ENCODE measurements at regions not wholly inside any gene's neighbourhood (a gene's known extent, or its start where the extent isn't known, plus 50 kb on each side); places are given as distances from the start of the nearest gene placed in this dataset.

DNA sequence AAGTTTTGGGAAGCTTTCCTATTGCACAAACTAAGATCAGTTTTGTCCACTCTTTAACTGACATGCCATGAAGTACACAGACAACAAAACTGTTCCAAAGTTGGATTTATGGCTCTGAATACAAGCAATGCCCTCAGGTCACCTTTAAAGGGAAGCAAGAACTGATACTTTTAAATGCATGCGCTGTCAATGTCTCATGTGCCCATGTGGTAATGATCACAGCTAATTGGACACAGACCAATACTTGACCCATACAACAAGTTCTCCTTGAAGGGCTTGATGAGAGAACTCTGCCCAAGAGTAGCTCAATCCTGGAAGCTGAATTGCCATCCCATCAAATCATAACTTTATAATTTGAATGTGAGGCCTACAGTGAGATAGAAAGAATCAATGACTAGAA, 624.9 kb downstream of the ETS1 start:
- no peaks in the 10 kb centered on the region for H3K27me3 ChIP-seq (ENCODE audit: control insufficient read depth in 2 of 2, insufficient read depth in 2 of 2, low read length in 2 of 2)
- BruUV-seq (replicated peaks) = no TSS peak
- CTCF ChIA-PET = no interaction called here

GRCh38 chr11:127950162-127950561, 637.2 kb downstream of the ETS1 start:
- Histone ChIP-seq H3K4me2 (ENCODE audit: insufficient read depth, low read length) (no peak overlapping the region), H3K9ac (replicated peaks; ENCODE audit: extremely low read depth, insufficient read depth, low read length) (no peak overlapping the region), H4K20me1 (replicated peaks; ENCODE audit: control insufficient read depth, extremely low read depth, insufficient read depth, low read length) (no peaks in the 10 kb centered on the region), H3K9me3 (replicated peaks; ENCODE audit: control insufficient read depth, insufficient read depth, low read length) (no peaks in the 10 kb centered on the region), H3K27me3 (ENCODE audit: control insufficient read depth in 2 of 2, insufficient read depth in 2 of 2, low read length in 2 of 2) (no peaks in the 10 kb centered on the region), H3K79me2 (ENCODE audit: control insufficient read depth, insufficient read depth, low read length) (no peaks in the 10 kb centered on the region), H3K4me3 (replicated peaks in 1 of 3; ENCODE audit: insufficient read depth in 1 of 3, low read depth in 1 of 3, low read length in 3 of 3) (no peak overlapping the region), H3K4me1 (ENCODE audit: control insufficient read depth, extremely low read depth, insufficient read depth, low read length) (no peaks in the 10 kb centered on the region), H3K27ac (ENCODE audit: insufficient read depth, low read depth, low read length) (no peak overlapping the region), H3K9me1 (replicated peaks; ENCODE audit: control insufficient read depth, extremely low read depth, insufficient read depth, low read length) (no peaks in the 10 kb centered on the region), H2AFZ (ENCODE audit: low read depth, low read length) (no peak overlapping the region), H3K36me3 (ENCODE audit: control insufficient read depth in 2 of 2, extremely low read depth in 1 of 2, insufficient read depth in 2 of 2, low read length in 2 of 2) (no peaks in the 10 kb centered on the region)
- no peak for FAIRE-seq
- ChIA-PET POLR2A (no interaction called here), CTCF (no interaction called here)
- no peak for DNase-seq (ENCODE audit: low read depth, low spot score)
- intact Hi-C loops (cut with micrococcal nuclease) (no loop called here), dilution Hi-C loops (cut with MboI; ENCODE audit: extremely low pct_ligation_motif_present, low sequenced_read_pairs) (no loop called here)
- TF ChIP-seq MYC (IDR thresholded peaks at IDR 0.05; ENCODE audit: low read depth, low read length) (no peak), EZH2 (IDR thresholded peaks at IDR 0.05; ENCODE audit: borderline replicate concordance, low read depth, low read length, severe bottlenecking) (no peak), POLR2AphosphoS5 (IDR thresholded peaks at IDR 0.05; ENCODE audit: insufficient read depth, low read depth, low read length) (no peak), JUN (IDR thresholded peaks at IDR 0.05; ENCODE audit: borderline replicate concordance, insufficient read depth, insufficient read length, low read depth) (no peak), POLR2A (IDR thresholded peaks at IDR 0.05; ENCODE audit: low read depth, low read length) (no peak), GATA2 (IDR thresholded peaks at IDR 0.05; ENCODE audit: insufficient read depth, insufficient read length, low read depth, low read length) (no peak), MAX (IDR thresholded peaks at IDR 0.05; ENCODE audit: insufficient read depth, insufficient read length) (no peak), FOS (IDR thresholded peaks at IDR 0.05; ENCODE audit: borderline replicate concordance, insufficient read depth, low read length) (no peak)
- TF ChIP-seq, protein P1, sequence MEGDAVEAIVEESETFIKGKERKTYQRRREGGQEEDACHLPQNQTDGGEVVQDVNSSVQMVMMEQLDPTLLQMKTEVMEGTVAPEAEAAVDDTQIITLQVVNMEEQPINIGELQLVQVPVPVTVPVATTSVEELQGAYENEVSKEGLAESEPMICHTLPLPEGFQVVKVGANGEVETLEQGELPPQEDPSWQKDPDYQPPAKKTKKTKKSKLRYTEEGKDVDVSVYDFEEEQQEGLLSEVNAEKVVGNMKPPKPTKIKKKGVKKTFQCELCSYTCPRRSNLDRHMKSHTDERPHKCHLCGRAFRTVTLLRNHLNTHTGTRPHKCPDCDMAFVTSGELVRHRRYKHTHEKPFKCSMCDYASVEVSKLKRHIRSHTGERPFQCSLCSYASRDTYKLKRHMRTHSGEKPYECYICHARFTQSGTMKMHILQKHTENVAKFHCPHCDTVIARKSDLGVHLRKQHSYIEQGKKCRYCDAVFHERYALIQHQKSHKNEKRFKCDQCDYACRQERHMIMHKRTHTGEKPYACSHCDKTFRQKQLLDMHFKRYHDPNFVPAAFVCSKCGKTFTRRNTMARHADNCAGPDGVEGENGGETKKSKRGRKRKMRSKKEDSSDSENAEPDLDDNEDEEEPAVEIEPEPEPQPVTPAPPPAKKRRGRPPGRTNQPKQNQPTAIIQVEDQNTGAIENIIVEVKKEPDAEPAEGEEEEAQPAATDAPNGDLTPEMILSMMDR (IDR thresholded peaks at IDR 0.05; ENCODE audit: extremely low read depth in 1 of 2, insufficient read depth in 1 of 2, low read depth in 1 of 2, low read length in 2 of 2) = no peak
- no TSS peak for BruUV-seq (replicated peaks)

More for the DNA sequence above, 624.9 kb downstream of the ETS1 start:
- dilution Hi-C loops (cut with MboI; ENCODE audit: extremely low pct_ligation_motif_present, low sequenced_read_pairs) = no loop called here
- DNase-seq (ENCODE audit: low read depth, low spot score) (no peak), FAIRE-seq (no peak)
- no peaks in the 10 kb centered on the region for H3K36me3 ChIP-seq (ENCODE audit: control insufficient read depth in 2 of 2, extremely low read depth in 1 of 2, insufficient read depth in 2 of 2, low read length in 2 of 2)
- no peaks in the 10 kb centered on the region for H3K4me1 ChIP-seq (ENCODE audit: control insufficient read depth, extremely low read depth, insufficient read depth, low read length)
- TF ChIP-seq MAX (IDR thresholded peaks at IDR 0.05; ENCODE audit: insufficient read depth, insufficient read length) (no peak), FOS (IDR thresholded peaks at IDR 0.05; ENCODE audit: borderline replicate concordance, insufficient read depth, low read length) (no peak)
- no peak overlapping the region for H3K4me3 ChIP-seq (replicated peaks in 1 of 3; ENCODE audit: insufficient read depth in 1 of 3, low read depth in 1 of 3, low read length in 3 of 3)
- H3K4me2 ChIP-seq (ENCODE audit: insufficient read depth, low read length) = no peak overlapping the region
- no peak overlapping the region for H3K27ac ChIP-seq (ENCODE audit: insufficient read depth, low read depth, low read length)
- H3K9me3 ChIP-seq (replicated peaks; ENCODE audit: control insufficient read depth, insufficient read depth, low read length) = no peaks in the 10 kb centered on the region
- H4K20me1 ChIP-seq (replicated peaks; ENCODE audit: control insufficient read depth, extremely low read depth, insufficient read depth, low read length) = no peaks in the 10 kb centered on the region
- H2AFZ ChIP-seq (ENCODE audit: low read depth, low read length) = no peak overlapping the region
- H3K9me1 ChIP-seq (replicated peaks; ENCODE audit: control insufficient read depth, extremely low read depth, insufficient read depth, low read length) = no peaks in the 10 kb centered on the region
- no peaks in the 10 kb centered on the region for H3K79me2 ChIP-seq (ENCODE audit: control insufficient read depth, insufficient read depth, low read length)
- POLR2A ChIA-PET = no interaction called here
- intact Hi-C loops (cut with micrococcal nuclease) = no loop called here
- no peak overlapping the region for H3K9ac ChIP-seq (replicated peaks; ENCODE audit: extremely low read depth, insufficient read depth, low read length)

All from endothelial cell of umbilical vein (primary cell).